Transverse colon (tissue), 4 donors: ENCODE measurements at regions not wholly inside any gene's neighbourhood (a gene's known extent, or its start where the extent isn't known, plus 50 kb on each side); places are given as distances from the start of the nearest gene placed in this dataset.

Source experiments
- CTCF ChIP-seq, 5 experiments: fragments of 200-600 bp in 3 of 5; fragments of 450-650 bp in 2 of 5; sonication (generic) in 3 of 5; IDR thresholded peaks; 1 replicate in 2 of 5; 2 replicates in 3 of 5; pipeline ENCODE4 v1.5.1; 2016 to 2017; ENCODE audit warnings: antibody characterized with exemption in 5 of 5, inconsistent platforms in 3 of 5, mild to moderate bottlenecking in 2 of 5, moderate library complexity in 1 of 5
- POLR2A ChIP-seq: fragments of 450-650 bp; IDR thresholded peaks from one replicate; pipeline ENCODE4 v1.6.1; 2016; ENCODE audit warnings: antibody characterized with exemption, mild to moderate bottlenecking, moderate library complexity
- POLR2AphosphoS5 ChIP-seq, 3 donors: sonication (generic); formaldehyde crosslinking; IDR thresholded peaks; one replicate each; pipeline ENCODE4 v1.6.1; 2016; ENCODE audit warnings: antibody characterized with exemption in 3 of 3

DNA sequence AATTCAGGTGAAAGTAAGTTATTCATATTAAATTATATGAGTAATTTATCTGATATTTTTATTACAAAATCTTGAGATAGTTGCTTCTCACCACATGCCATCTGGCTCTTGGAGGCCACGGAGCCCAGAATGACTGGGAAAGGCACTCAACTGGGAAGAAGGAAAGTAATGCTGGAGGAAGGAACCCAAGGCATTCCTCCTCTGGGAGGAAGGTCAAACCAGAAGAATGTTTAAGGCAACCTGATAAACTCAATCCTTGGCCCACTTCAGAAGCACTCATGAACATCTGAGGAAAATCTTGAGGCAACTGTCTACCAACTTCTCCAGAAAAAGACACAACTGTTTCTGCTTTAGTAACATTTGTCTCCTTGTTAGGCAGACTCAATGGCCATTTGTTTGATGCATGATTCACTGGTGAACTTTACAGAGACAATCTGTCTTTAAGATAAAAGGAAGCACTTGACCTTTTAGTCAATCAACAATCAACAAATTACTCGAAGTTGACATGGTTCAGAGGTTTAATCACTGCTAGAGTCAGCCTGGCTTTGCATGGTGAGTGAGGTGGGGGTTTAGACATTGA lies 261.4 kb upstream of the MME start:
- TF ChIP-seq CTCF (IDR thresholded peaks at IDR 0.05) (no peak), POLR2A (no peak), POLR2AphosphoS5 (IDR thresholded peaks at IDR 0.05) (no peak)
